ENCODE measurements at regions not wholly inside any gene's neighbourhood (a gene's known extent, or its start where the extent isn't known, plus 50 kb on each side); places are given as distances from the start of the nearest gene placed in this dataset.

DNA sequence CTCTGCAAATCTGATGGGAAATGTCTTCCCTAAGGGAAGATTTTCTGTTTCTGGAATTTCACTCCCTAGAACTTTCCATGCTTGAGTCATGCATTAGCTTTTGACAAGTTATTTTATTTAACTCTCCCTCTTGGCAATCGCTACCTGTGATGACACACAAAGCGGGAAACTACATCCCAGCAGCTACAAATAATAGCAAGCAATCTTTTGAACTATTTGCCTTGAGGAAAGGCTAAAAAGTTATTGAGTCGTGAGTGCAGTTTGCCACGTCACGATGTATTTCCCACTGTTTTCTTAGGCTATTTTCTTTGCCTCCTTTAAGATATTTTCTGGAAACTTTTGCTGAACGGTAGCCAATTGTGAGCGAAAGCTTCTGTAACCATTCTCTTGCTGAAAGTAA is 353.3 kb upstream of the HTR2A start:
- WGBS (ENCODE audit: insufficient coverage): 93% methylated on average over 4 of the region's 7 CpGs

DNA sequence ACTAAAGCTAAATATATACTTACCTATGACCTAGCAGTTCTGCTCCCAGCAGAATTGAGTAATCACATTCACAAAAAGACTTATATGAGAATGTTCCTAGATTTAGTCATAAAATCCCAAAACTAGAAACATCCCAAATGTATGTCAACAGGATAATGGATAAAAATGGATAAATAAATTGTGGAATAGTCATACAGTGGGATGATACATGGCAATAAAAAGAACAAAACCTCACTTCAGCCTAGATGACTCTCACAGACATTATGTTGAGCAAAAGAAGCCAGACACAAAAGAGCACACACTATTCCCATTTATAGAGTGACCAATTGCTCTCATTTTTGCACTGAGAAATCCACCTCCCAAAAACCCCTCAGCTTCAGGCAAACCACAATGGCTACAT is 352.4 kb upstream of the HTR2A start:
- Histone ChIP-seq H3K9me3 (replicated peaks in 1 of 2; ENCODE audit: control insufficient read depth in 1 of 2, insufficient read depth in 1 of 2, low read length in 2 of 2) (no peaks in the 10 kb centered on the region), H3K9ac (ENCODE audit: insufficient read depth, low read length, poor library complexity, severe bottlenecking) (no peak overlapping the region), H3K27ac (ENCODE audit: low read depth in 1 of 2, low read length in 2 of 2) (no peak overlapping the region), H3K4me1 (ENCODE audit: control insufficient read depth in 1 of 2, insufficient read depth in 2 of 2, low read length in 2 of 2) (no peaks in the 10 kb centered on the region), H3K4me3 (replicated peaks in 1 of 3; ENCODE audit: low read depth in 2 of 3, low read length in 3 of 3) (no peak overlapping the region), H3K27me3 (ENCODE audit: control insufficient read depth in 2 of 2, insufficient read depth in 2 of 2, low read length in 2 of 2) (no peaks in the 10 kb centered on the region), H3K4me2 (replicated peaks; ENCODE audit: extremely low read depth, low read length, poor library complexity, severe bottlenecking) (no peak overlapping the region), H3K36me3 (replicated peaks in 1 of 2; ENCODE audit: control insufficient read depth in 1 of 2, insufficient read depth in 2 of 2, low read length in 2 of 2) (no peaks in the 10 kb centered on the region), H3K79me2 (ENCODE audit: insufficient read depth, low read length) (no peaks in the 10 kb centered on the region), H2AFZ (ENCODE audit: insufficient read depth, low read depth, low read length, poor library complexity, severe bottlenecking) (no peak overlapping the region), H4K20me1 (ENCODE audit: insufficient read depth, low read length) (no peaks in the 10 kb centered on the region)
- TF ChIP-seq, protein P1, sequence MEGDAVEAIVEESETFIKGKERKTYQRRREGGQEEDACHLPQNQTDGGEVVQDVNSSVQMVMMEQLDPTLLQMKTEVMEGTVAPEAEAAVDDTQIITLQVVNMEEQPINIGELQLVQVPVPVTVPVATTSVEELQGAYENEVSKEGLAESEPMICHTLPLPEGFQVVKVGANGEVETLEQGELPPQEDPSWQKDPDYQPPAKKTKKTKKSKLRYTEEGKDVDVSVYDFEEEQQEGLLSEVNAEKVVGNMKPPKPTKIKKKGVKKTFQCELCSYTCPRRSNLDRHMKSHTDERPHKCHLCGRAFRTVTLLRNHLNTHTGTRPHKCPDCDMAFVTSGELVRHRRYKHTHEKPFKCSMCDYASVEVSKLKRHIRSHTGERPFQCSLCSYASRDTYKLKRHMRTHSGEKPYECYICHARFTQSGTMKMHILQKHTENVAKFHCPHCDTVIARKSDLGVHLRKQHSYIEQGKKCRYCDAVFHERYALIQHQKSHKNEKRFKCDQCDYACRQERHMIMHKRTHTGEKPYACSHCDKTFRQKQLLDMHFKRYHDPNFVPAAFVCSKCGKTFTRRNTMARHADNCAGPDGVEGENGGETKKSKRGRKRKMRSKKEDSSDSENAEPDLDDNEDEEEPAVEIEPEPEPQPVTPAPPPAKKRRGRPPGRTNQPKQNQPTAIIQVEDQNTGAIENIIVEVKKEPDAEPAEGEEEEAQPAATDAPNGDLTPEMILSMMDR (IDR thresholded peaks at IDR 0.05): no peak
- intact Hi-C loops (cut with micrococcal nuclease): no loop called here
- H3K27me3 Mint-ChIP-seq (ENCODE audit: low read depth in 3 of 3): no peaks in the 10 kb centered on the region
- H3K27ac Mint-ChIP-seq: no peak overlapping the region
- H3K4me1 Mint-ChIP-seq: no peaks in the 10 kb centered on the region
- no peaks in the 10 kb centered on the region for H3K36me3 Mint-ChIP-seq
- peaks cover 0 to 5% (median 1%) of the 10 kb centered on the region in 7 donors for H3K9me3 Mint-ChIP-seq
- H3K4me3 Mint-ChIP-seq: no peak overlapping the region
- no peak for DNase-seq

More for the DNA sequence above, 353.3 kb upstream of the HTR2A start:
- no peak for DNase-seq
- no peak overlapping the region for H3K4me3 ChIP-seq (replicated peaks in 1 of 3; ENCODE audit: low read depth in 2 of 3, low read length in 3 of 3)
- H3K27me3 ChIP-seq (ENCODE audit: control insufficient read depth in 2 of 2, insufficient read depth in 2 of 2, low read length in 2 of 2): no peaks in the 10 kb centered on the region
- H3K27ac ChIP-seq (ENCODE audit: low read depth in 1 of 2, low read length in 2 of 2): no peak overlapping the region
- H2AFZ ChIP-seq (ENCODE audit: insufficient read depth, low read depth, low read length, poor library complexity, severe bottlenecking): no peak overlapping the region
- H3K4me1 ChIP-seq (ENCODE audit: control insufficient read depth in 1 of 2, insufficient read depth in 2 of 2, low read length in 2 of 2): no peaks in the 10 kb centered on the region
- H3K4me2 ChIP-seq (replicated peaks; ENCODE audit: extremely low read depth, low read length, poor library complexity, severe bottlenecking): no peak overlapping the region
- no peak overlapping the region for H3K4me3 Mint-ChIP-seq
- no peaks in the 10 kb centered on the region for H3K36me3 ChIP-seq (replicated peaks in 1 of 2; ENCODE audit: control insufficient read depth in 1 of 2, insufficient read depth in 2 of 2, low read length in 2 of 2)
- no peaks in the 10 kb centered on the region for H3K4me1 Mint-ChIP-seq
- H3K79me2 ChIP-seq (ENCODE audit: insufficient read depth, low read length): no peaks in the 10 kb centered on the region
- H3K27me3 Mint-ChIP-seq (ENCODE audit: low read depth in 3 of 3): no peaks in the 10 kb centered on the region
- no peak overlapping the region for H3K27ac Mint-ChIP-seq
- no peaks in the 10 kb centered on the region for H3K9me3 ChIP-seq (replicated peaks in 1 of 2; ENCODE audit: control insufficient read depth in 1 of 2, insufficient read depth in 1 of 2, low read length in 2 of 2)
- TF ChIP-seq, protein P1 (IDR thresholded peaks at IDR 0.05): no peak
- no peaks in the 10 kb centered on the region for H4K20me1 ChIP-seq (ENCODE audit: insufficient read depth, low read length)
- no peaks in the 10 kb centered on the region for H3K36me3 Mint-ChIP-seq
- intact Hi-C loops (cut with micrococcal nuclease): no loop called here
- no peak overlapping the region for H3K9ac ChIP-seq (ENCODE audit: insufficient read depth, low read length, poor library complexity, severe bottlenecking)
- H3K9me3 Mint-ChIP-seq: peaks cover 0 to 5% (median 0%) of the 10 kb centered on the region in 7 donors
